Coronary artery (tissue), 2 donors: ENCODE measurements at regions not wholly inside any gene's neighbourhood (a gene's known extent, or its start where the extent isn't known, plus 50 kb on each side); places are given as distances from the start of the nearest gene placed in this dataset.

ENCODE experiments used
- DNase-seq: peaks from one replicate; pipeline ENCODE4 v3.0.0-alpha.2; 2017; ENCODE audit warnings: low spot score
- H3K27ac ChIP-seq, 2 donors: fragments of 200-600 bp; sonication (generic); one replicate each; pipeline ENCODE4 v1.5.1; 2016 to 2019
- H3K4me3 ChIP-seq: fragments of 200-600 bp; sonication (generic); 2 replicates; pipeline ENCODE4 v1.5.1; 2016; ENCODE audit warnings: mild to moderate bottlenecking, moderate library complexity
- CTCF ChIP-seq: fragments of 200-600 bp; sonication (generic); IDR thresholded peaks from one replicate; pipeline ENCODE4 v1.5.1; 2019; ENCODE audit warnings: antibody characterized with exemption

DNA sequence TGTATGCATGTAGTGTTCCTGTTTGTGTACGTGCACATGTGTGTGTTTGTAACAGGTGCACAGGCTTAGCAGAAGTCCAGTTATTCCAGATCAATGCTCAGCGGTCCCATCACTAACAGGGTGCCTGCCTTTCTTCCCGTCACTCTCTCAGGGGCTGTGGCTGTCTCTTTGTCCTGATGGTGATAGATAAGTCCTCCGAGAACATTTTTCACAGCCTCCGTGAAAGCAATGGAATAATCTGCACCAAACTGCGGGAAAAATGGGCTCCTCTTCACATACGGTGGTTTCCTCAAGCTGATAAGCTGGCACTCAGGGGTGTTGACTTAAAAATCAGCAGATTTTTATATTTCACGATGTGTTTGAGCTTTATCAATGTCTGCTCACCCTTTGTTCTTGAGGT, 342.3 kb downstream of the TMEM114 start:
- Histone ChIP-seq H3K27ac (no peak overlapping the region), H3K4me3 (no peak overlapping the region)
- TF ChIP-seq CTCF = no peak
- no peak for DNase-seq

GRCh38 chr16:8243981-8244380, 346.3 kb downstream of the TMEM114 start:
- no peak for TF ChIP-seq CTCF
- H3K4me3 ChIP-seq = no peak overlapping the region
- H3K27ac ChIP-seq = no peak overlapping the region
- DNase-seq = no peak

DNA sequence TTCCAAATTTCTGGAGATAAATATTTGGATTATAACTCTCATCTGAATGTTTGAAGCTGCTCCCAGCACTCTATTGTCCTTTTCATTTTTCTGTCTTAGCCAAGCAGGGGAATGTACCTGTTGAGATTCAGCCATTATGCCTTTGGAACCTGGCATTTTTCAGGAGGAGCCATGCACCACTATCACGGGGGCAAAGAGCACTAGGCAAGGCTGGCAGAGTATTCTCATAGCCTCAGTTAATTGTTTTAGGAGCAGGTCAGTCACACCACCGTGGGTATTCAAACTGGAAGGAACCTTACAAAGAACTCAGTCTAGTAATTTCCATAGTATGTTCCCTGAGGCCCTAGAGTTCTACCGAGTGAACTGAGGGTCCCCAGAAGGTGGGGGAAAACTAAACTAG, 348.9 kb downstream of the TMEM114 start:
- no peak for TF ChIP-seq CTCF
- no peak for DNase-seq
- Histone ChIP-seq H3K27ac (no peak overlapping the region), H3K4me3 (no peak overlapping the region)

DNA sequence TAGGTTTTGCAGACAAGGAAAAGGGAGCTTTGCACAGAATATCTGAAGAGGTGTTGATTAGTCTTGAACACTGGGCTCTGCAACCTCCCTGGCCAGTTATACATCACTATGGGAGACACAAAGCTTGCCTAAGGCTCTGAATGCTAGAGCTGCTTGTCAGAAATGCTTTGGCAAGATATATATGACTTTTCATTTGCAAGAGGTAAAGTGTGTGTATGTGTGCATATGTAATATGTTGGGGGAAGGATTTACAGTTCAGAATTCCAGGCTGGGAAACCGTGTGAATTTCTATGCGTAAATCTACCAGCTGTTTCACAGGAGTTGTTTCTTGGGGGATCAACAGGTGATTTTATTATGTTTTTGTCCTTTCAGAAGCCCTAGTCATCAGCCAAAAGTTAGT, 350.9 kb downstream of the TMEM114 start:
- Histone ChIP-seq H3K27ac (no peak overlapping the region), H3K4me3 (no peak overlapping the region)
- no peak for DNase-seq
- no peak for TF ChIP-seq CTCF

GRCh38 chr16:8237452-8237851, 352.9 kb downstream of the TMEM114 start:
- no peak for TF ChIP-seq CTCF
- no peak for DNase-seq
- H3K4me3 ChIP-seq = no peak overlapping the region
- H3K27ac ChIP-seq = no peak overlapping the region

GRCh38 chr16:8236816-8237215, 353.5 kb downstream of the TMEM114 start:
- Histone ChIP-seq H3K27ac (no peak overlapping the region), H3K4me3 (no peak overlapping the region)
- TF ChIP-seq CTCF = no peak
- no peak for DNase-seq

DNA sequence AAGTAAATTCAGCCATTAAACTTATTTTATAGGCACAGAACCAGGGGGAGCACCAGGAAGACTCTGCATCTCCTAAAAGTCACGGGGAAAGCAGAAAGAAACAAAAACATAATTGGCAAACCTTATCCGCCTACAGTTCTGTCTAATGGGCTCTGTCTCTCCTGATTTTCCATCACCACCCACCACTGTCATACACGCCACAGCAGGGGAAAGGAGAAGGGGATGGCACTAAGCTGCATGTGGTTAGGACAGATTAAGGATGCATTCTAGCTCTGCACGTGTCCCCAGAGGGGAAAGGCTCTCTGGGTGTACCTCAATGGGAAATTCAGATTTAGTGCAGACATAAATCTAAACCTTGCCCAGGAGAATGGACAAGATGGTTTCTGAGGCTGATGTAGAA, 359.8 kb downstream of the TMEM114 start:
- Histone ChIP-seq H3K27ac (no peak overlapping the region), H3K4me3 (no peak overlapping the region)
- TF ChIP-seq CTCF = no peak
- DNase-seq = no peak
